GM12891 (cell line): ENCODE measurements at regions not wholly inside any gene's neighbourhood (a gene's known extent, or its start where the extent isn't known, plus 50 kb on each side); places are given as distances from the start of the nearest gene placed in this dataset.

Source experiments
- PAX5 ChIP-seq: IDR thresholded peaks from 2 replicates; pipeline ENCODE4 v1.6.1; 2011; ENCODE audit warnings: low read length, moderate library complexity, mild to moderate bottlenecking; ENCODE audit not compliant: insufficient read depth, severe bottlenecking
- POLR2A ChIP-seq: IDR thresholded peaks from 2 replicates; pipeline ENCODE4 v1.6.1; 2011; ENCODE audit warnings: low read depth, low read length, control low read depth
- POLR2AphosphoS5 ChIP-seq: IDR thresholded peaks from 2 replicates; pipeline ENCODE4 v1.6.1; 2011; ENCODE audit warnings: low read depth, low read length, control low read depth
- SPI1 ChIP-seq: IDR thresholded peaks from 2 replicates; pipeline ENCODE4 v1.6.1; 2011; ENCODE audit warnings: low read depth, low read length, control low read depth
- TAF1 ChIP-seq: IDR thresholded peaks from 2 replicates; pipeline ENCODE4 v1.6.1; 2011; ENCODE audit warnings: low read depth, low read length, control low read depth

GRCh38 chr13:88136098-88136790 lies 465.1 kb downstream of the SLITRK5 start:
- TF ChIP-seq POLR2AphosphoS5, result no peak
- TF ChIP-seq POLR2A, result no peak
- TF ChIP-seq TAF1, result no peak
- TF ChIP-seq SPI1, result no peak
- TF ChIP-seq PAX5, result no peak
